SK-N-SH (cell line): ENCODE measurements at regions not wholly inside any gene's neighbourhood (a gene's known extent, or its start where the extent isn't known, plus 50 kb on each side); places are given as distances from the start of the nearest gene placed in this dataset.

ENCODE experiments used
- IRF3 ChIP-seq: fragments of 150-350 bp; IDR thresholded peaks from 2 replicates; pipeline ENCODE4 v1.6.1; 2016; ENCODE audit warnings: mild to moderate bottlenecking, low read depth, low read length
- TAF1 ChIP-seq: IDR thresholded peaks from 2 replicates; pipeline ENCODE4 v1.6.1; 2012; ENCODE audit warnings: low read depth, mild to moderate bottlenecking, low read length, moderate library complexity, borderline replicate concordance

- no peak for TF ChIP-seq IRF3
- TF ChIP-seq TAF1, result no peak
Observed at GRCh38 chr5:167993771-167994170, 297.7 kb upstream of the WWC1 start.
